ENCODE measurements at regions not wholly inside any gene's neighbourhood (a gene's known extent, or its start where the extent isn't known, plus 50 kb on each side); places are given as distances from the start of the nearest gene placed in this dataset.
A peak's percentile ranks its signal among the peaks of the same experiment; 100 is the strongest.
"Not testable (repeated sequence)": the region's sequence is repeated elsewhere in the genome, so short reads cannot be mapped to it uniquely, and the experiment has no call there.

- not testable (repeated sequence) for DNase-seq
These were observed 94.3 kb downstream of the MRM1 start for GRCh38 chr17:36695710-36696109.

- no peak for DNase-seq
These were observed 95.4 kb downstream of the MRM1 start for GRCh38 chr17:36696805-36697204.

DNA sequence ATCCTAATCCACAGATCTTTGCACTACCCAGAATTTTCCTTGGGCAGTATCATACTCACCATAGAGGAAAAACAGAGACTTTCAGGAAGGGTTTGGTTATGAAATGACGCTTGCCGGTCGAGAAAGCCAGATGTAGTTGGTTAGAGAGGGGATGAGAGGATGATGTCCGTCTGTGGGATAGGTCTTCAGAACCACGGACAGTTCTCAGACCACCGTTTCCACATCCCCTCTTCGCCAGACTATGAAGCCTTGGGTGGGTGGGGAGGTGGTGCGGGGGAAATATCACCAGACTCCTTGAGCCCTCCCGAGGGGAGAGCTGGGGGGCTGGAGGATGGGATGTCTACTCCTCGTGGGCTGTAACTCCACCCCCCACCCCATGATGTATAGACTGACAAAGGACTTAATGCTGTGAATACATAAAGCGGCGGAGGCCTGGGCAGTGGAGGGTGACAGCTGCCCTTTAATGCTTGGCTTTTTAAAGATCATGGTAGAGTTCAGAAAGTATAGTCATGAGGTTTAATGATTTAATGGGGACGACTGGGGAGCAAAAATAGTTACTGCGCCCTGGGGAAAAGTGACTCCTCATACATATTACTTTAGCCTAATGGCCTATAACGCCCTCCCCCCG, 96.6 kb downstream of the MRM1 start:
- DNase-seq: no peak

DNA sequence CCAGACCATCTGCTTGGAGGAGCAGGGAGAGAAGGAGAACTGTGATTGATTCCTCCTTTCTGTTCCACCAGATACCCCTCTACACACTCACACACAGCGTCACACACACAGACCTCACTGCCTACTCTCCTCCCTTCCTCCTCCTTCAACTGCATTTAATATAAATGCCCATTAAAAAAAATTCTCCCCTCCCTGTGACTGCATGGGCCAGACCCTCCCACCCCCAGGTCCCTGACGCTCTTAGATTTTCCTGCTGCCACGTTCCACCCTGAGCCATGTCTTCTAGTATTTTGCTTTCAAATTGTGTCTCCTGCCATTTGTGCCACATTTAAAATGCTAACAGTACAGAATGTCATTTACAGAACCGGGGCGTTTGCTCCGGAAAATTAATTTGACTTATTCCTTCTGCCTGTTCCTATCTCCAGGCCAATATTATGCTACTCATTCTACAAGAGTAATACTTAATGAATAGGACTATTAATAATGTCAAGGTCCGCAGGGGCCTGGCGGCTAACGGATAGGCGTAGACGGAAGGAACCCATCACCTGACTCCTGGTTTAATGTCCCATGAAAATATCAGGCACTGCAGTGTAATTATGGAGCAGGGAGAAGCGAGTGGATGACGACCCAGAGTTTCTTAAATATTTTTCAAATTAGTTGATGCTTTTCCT, 100.2 kb downstream of the MRM1 start:
- DNase-seq: no peak

- DNase-seq: no peak
These were observed 101.3 kb downstream of the MRM1 start for GRCh38 chr17:36702636-36703035.

DNA sequence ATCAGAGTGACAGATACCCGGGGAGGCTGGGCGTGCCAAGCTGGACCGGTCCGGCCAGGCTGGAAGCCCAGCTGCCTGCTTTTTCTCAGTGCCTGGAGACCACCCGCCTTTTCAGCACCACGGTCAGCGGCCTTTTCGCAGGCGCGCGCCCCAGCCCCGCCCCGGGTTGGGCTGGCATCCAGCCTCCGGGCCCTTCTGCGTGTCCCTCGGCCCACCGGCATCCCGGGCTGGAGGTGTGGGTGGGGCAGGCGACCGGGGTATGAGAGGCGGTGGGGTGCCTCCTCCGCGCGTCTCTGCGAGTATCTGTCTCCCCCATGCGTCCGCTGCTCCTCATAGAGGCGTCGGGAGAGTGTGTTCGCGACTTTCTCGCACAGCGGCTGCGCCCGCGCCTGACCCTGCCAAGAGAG, 102.5 kb downstream of the MRM1 start:
- DNase-seq: no peak

GRCh38 chr17:36705283-36705795, 104.0 kb downstream of the MRM1 start:
- DNase-seq: no peak

- DNase-seq: peak; percentile 20
These were observed 104.7 kb downstream of the MRM1 start for GRCh38 chr17:36705874-36706731.

- DNase-seq: no peak
These were observed 106.5 kb downstream of the MRM1 start for GRCh38 chr17:36707904-36708303.

- DNase-seq: no peak
These were observed 113.4 kb downstream of the MRM1 start for GRCh38 chr17:36714789-36715188.

DNA sequence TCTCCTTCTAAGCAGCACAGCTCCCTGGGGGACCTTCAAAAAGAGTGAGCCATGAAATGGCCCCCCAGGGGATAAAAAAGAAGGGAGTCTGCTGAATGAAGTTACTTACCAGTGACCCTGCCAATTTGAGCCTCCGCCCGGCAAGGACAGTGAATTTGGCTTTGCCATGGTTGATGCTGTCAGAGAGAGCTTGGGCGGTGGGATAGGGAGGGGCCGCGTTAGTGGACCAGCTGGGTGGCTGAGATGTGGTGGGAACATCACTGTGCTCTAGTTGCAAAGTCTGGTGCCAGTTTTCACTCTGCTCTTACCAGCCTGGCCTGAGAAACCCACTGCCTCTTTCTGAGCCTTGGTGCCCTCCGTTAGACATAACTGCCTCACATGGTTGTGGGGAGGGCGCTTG, 114.6 kb downstream of the MRM1 start:
- DNase-seq: no peak

- no peak for DNase-seq
These were observed 115.7 kb downstream of the MRM1 start for GRCh38 chr17:36717088-36717487.

GRCh38 chr17:36720131-36720530, 118.7 kb downstream of the MRM1 start:
- no peak for DNase-seq

DNA sequence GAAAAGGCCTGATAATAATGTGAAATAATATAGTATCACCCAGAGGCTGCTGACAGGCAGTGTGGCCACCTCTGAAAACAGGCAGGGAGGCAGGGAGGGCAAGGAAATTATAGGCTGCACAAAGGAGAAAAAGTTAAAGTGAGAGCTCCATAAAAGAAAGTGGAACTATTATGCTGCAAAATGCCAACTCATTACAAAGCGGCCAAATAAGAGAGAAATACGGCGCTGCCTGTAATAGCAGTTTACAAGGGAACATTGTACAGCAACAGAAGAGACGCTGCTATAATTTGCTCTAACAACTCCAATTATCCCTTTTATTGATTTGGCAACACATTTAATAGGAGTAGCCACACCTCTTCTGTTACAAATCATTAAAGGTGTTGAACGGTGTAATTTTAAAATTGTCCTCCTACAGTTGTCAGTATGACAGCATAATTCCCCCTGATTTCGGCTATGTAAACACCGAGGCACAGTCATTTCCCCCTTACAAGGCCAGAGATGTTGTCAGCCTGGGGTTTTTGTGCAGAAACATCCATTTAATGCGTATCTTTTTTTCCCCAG, 120.3 kb downstream of the MRM1 start:
- DNase-seq: no peak

- DNase-seq: peak; percentile 64
These were observed 120.9 kb downstream of the MRM1 start for GRCh38 chr17:36722121-36722902.

DNA sequence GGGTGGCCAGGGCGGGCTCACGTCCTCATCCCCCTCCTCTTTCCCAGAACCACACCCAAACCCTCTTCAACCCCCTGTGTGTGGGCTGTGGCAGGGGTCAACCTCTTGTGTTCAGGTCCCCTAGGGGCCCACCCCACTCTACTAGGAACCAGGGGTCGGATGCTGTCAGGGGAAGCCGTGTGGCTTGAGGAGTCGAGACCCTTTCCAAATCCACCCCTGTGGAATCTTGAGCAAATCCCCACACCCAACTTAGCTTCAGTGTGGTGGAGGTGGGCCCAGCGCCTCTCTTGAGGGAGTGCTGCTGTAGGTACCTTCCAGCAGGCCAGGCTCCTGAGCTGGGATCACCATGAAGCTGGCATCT, 121.5 kb downstream of the MRM1 start:
- DNase-seq: no peak

GRCh38 chr17:36723459-36724025, 122.2 kb downstream of the MRM1 start:
- no peak for DNase-seq

GRCh38 chr17:36726199-36726598, 124.8 kb downstream of the MRM1 start:
- DNase-seq: no peak

GRCh38 chr17:36727052-36727451, 125.7 kb downstream of the MRM1 start:
- DNase-seq: no peak

GRCh38 chr17:36727577-36727976, 126.2 kb downstream of the MRM1 start:
- no peak for DNase-seq

- DNase-seq: no peak
These were observed 126.9 kb downstream of the MRM1 start for GRCh38 chr17:36728030-36728991.

All from NCI-H2107 (cell line).